ENCODE measurements at regions not wholly inside any gene's neighbourhood (a gene's known extent, or its start where the extent isn't known, plus 50 kb on each side); places are given as distances from the start of the nearest gene placed in this dataset.

GRCh38 chr3:70608434-70608833, 296.0 kb upstream of the MDFIC2 start:
- TF ChIP-seq CTCF (conservative IDR thresholded peaks at IDR 0.05) (no peak), ZFX (IDR thresholded peaks at IDR 0.05) (no peak)

Data from C4-2B (cell line).